EH (cell line): ENCODE measurements at regions not wholly inside any gene's neighbourhood (a gene's known extent, or its start where the extent isn't known, plus 50 kb on each side); places are given as distances from the start of the nearest gene placed in this dataset.

Source experiments
- DNase-seq: peaks from one replicate; pipeline ENCODE4 v3.0.0-alpha.2; 2015; ENCODE audit warnings: low read depth

- peak; percentile 56 for DNase-seq
Measured at GRCh38 chr12:84807249-84807648, 105.3 kb downstream of the SLC6A15 start.

- no peak for DNase-seq
Measured at GRCh38 chr12:84805474-84805858, 107.1 kb downstream of the SLC6A15 start.

GRCh38 chr12:84804691-84805473, 107.7 kb downstream of the SLC6A15 start:
- no peak for DNase-seq

GRCh38 chr12:84803661-84804060, 108.9 kb downstream of the SLC6A15 start:
- peak; percentile 50 for DNase-seq

GRCh38 chr12:84802161-84802560, 110.4 kb downstream of the SLC6A15 start:
- DNase-seq: no peak

- peak; percentile 50 for DNase-seq
Measured at GRCh38 chr12:84793558-84794367, 118.8 kb downstream of the SLC6A15 start.

GRCh38 chr12:84791444-84791843, 121.2 kb downstream of the SLC6A15 start:
- peak; percentile 67 for DNase-seq

GRCh38 chr12:84789184-84789583, 123.4 kb downstream of the SLC6A15 start:
- DNase-seq: no peak

GRCh38 chr12:84787253-84787652, 125.3 kb downstream of the SLC6A15 start:
- DNase-seq: no peak

GRCh38 chr12:84786622-84787021, 126.0 kb downstream of the SLC6A15 start:
- DNase-seq: peak; percentile 57

- peak; percentile 77 for DNase-seq
Measured at GRCh38 chr12:84785951-84786350, 126.6 kb downstream of the SLC6A15 start.

- DNase-seq: no peak
Measured at GRCh38 chr12:84785281-84785680, 127.3 kb downstream of the SLC6A15 start.

GRCh38 chr12:84779169-84779568, 133.4 kb downstream of the SLC6A15 start:
- peak; percentile 17 for DNase-seq

GRCh38 chr12:84772281-84772680, 140.3 kb downstream of the SLC6A15 start:
- DNase-seq: peak; percentile 57

- DNase-seq: peak; percentile 40
Measured at GRCh38 chr12:84767079-84767478, 145.5 kb downstream of the SLC6A15 start.

- no peak for DNase-seq
Measured at GRCh38 chr12:84766375-84766774, 146.2 kb downstream of the SLC6A15 start.

- peak; percentile 9 for DNase-seq
Measured at GRCh38 chr12:84764001-84764400, 148.6 kb downstream of the SLC6A15 start.

GRCh38 chr12:84763107-84763506, 149.5 kb downstream of the SLC6A15 start:
- DNase-seq: peak; percentile 85

GRCh38 chr12:84760091-84760865, 152.3 kb downstream of the SLC6A15 start:
- DNase-seq: no peak

GRCh38 chr12:84757978-84758377, 154.6 kb downstream of the SLC6A15 start:
- DNase-seq: peak; percentile 77

GRCh38 chr12:84756961-84757360, 155.6 kb downstream of the SLC6A15 start:
- peak; percentile 94 for DNase-seq

GRCh38 chr12:84745127-84745526, 167.5 kb downstream of the SLC6A15 start:
- no peak for DNase-seq
